Neuronal stem cell (in vitro differentiated cells): ENCODE measurements at regions not wholly inside any gene's neighbourhood (a gene's known extent, or its start where the extent isn't known, plus 50 kb on each side); places are given as distances from the start of the nearest gene placed in this dataset.
A peak's percentile ranks its signal among the peaks of the same experiment; 100 is the strongest.

ENCODE experiments used
- DNase-seq: peaks from one replicate; pipeline ENCODE4 v3.0.0-alpha.2; 2013; ENCODE audit warnings: low spot score
- H2AFZ ChIP-seq: one replicate; pipeline ENCODE4 v1.6.1; 2013; ENCODE audit warnings: mild to moderate bottlenecking, low read length, inconsistent platforms
- H2AK5ac ChIP-seq: 2 replicates; pipeline ENCODE4 v1.6.1; 2013; ENCODE audit warnings: low read depth, mild to moderate bottlenecking, inconsistent platforms, low read length, moderate library complexity, mixed read lengths
- H2BK120ac ChIP-seq: 2 replicates; pipeline ENCODE4 v1.6.1; 2013; ENCODE audit warnings: low read depth, mild to moderate bottlenecking, inconsistent platforms, low read length, moderate library complexity, mixed read lengths
- H2BK12ac ChIP-seq: one replicate; pipeline ENCODE4 v1.6.1; 2013; ENCODE audit warnings: low read length, inconsistent platforms
- H2BK15ac ChIP-seq: 2 replicates; pipeline ENCODE4 v1.6.1; 2013; ENCODE audit warnings: mild to moderate bottlenecking, low read length, inconsistent platforms, mixed read lengths
- H2BK5ac ChIP-seq: one replicate; pipeline ENCODE4 v1.6.1; 2013; ENCODE audit warnings: inconsistent platforms, mild to moderate bottlenecking, low read length, moderate library complexity
- H3K14ac ChIP-seq: one replicate; pipeline ENCODE4 v1.6.1; 2013; ENCODE audit warnings: low read length, inconsistent platforms
- H3K18ac ChIP-seq: 2 replicates; pipeline ENCODE4 v1.6.1; 2013; ENCODE audit warnings: low read length, inconsistent platforms
- H3K23ac ChIP-seq: 2 replicates; pipeline ENCODE4 v1.6.1; 2013; ENCODE audit warnings: low read depth, mild to moderate bottlenecking, mixed read lengths, low read length, inconsistent platforms; ENCODE audit not compliant: poor library complexity
- H3K27ac ChIP-seq: replicated peaks from 3 replicates; pipeline ENCODE4 v1.5.1; 2013; ENCODE audit warnings: low read length, inconsistent platforms
- H3K27me3 ChIP-seq, 3 experiments: 2 replicates each; pipeline ENCODE4 v1.6.1; 2013; ENCODE audit warnings: low read length in 3 of 3, mild to moderate bottlenecking in 2 of 3, inconsistent platforms in 1 of 3, low read depth in 1 of 3, mixed read lengths in 1 of 3, moderate library complexity in 1 of 3; ENCODE audit not compliant: control insufficient read depth in 3 of 3, insufficient read depth in 3 of 3
- H3K36me3 ChIP-seq, 2 donors: replicated peaks in 1 of 2; 2 replicates each; pipeline ENCODE4 v1.6.1; 2013; ENCODE audit warnings: low read length in 2 of 2; ENCODE audit not compliant: control insufficient read depth in 2 of 2, insufficient read depth in 2 of 2
- H3K4ac ChIP-seq: 2 replicates; pipeline ENCODE4 v1.6.1; 2013; ENCODE audit warnings: inconsistent platforms, mild to moderate bottlenecking, low read length, moderate library complexity
- H3K4me1 ChIP-seq, 2 donors: 1 replicate in 1 of 2; 2 replicates in 1 of 2; pipeline ENCODE4 v1.6.1; 2013; ENCODE audit warnings: low read length in 2 of 2, low read depth in 1 of 2; ENCODE audit not compliant: control insufficient read depth in 2 of 2, insufficient read depth in 1 of 2
- H3K4me2 ChIP-seq: one replicate; pipeline ENCODE4 v1.6.1; 2013; ENCODE audit warnings: mild to moderate bottlenecking, low read length, inconsistent platforms; ENCODE audit not compliant: insufficient read depth, poor library complexity, severe bottlenecking
- H3K4me3 ChIP-seq, 2 donors: 2 replicates each; pipeline ENCODE4 v1.5.1; 2013; ENCODE audit warnings: low read length in 2 of 2, mild to moderate bottlenecking in 2 of 2, inconsistent platforms in 1 of 2, moderate library complexity in 1 of 2
- H3K79me1 ChIP-seq: one replicate; pipeline ENCODE4 v1.6.1; 2013; ENCODE audit warnings: low read depth, mild to moderate bottlenecking, inconsistent platforms, low read length, moderate library complexity
- H3K9ac ChIP-seq: one replicate; pipeline ENCODE4 v1.6.1; 2013; ENCODE audit warnings: mild to moderate bottlenecking, low read depth, low read length, inconsistent platforms; ENCODE audit not compliant: poor library complexity
- H3K9me3 ChIP-seq, 2 donors: replicated peaks in 1 of 2; 2 replicates each; pipeline versions ENCODE3 to v1.6.1; 2013; ENCODE audit warnings: low read length in 2 of 2, mild to moderate bottlenecking in 2 of 2, inconsistent platforms in 1 of 2, low read depth in 1 of 2, mixed read lengths in 1 of 2, moderate library complexity in 1 of 2; ENCODE audit not compliant: control insufficient read depth in 2 of 2, insufficient read depth in 1 of 2
- H4K8ac ChIP-seq: one replicate; pipeline ENCODE4 v1.6.1; 2013; ENCODE audit warnings: low read depth, mild to moderate bottlenecking, inconsistent platforms, low read length, moderate library complexity
- H4K91ac ChIP-seq: one replicate; pipeline ENCODE4 v1.6.1; 2013; ENCODE audit warnings: low read length, low read depth, mild to moderate bottlenecking, inconsistent platforms; ENCODE audit not compliant: poor library complexity
- WGBS, 2 donors: extraction: QIAGEN DNeasy Blood & Tissue Kit; methylation state at CpG; one replicate each; pipeline ENCODE4 v1.1.7; 2013; ENCODE audit warnings: missing lambda C conversion rate in 2 of 2, mixed read lengths in 1 of 2; ENCODE audit not compliant: insufficient read length in 2 of 2, insufficient replicate concordance in 1 of 2; ENCODE audit errors: extremely low coverage in 2 of 2; 5-methylcytosine and 5-hydroxymethylcytosine counted together

- Histone ChIP-seq H4K8ac (no peak overlapping the region), H3K36me3 (no peaks in the 10 kb centered on the region), H3K79me1 (no peaks in the 10 kb centered on the region), H4K91ac (no peak overlapping the region), H3K27me3 (no peaks in the 10 kb centered on the region), H2BK12ac (no peak overlapping the region), H3K4me1 (peaks cover 4 to 12% of the 10 kb centered on the region in 2 donors), H2BK120ac (no peak overlapping the region), H3K4ac (no peak overlapping the region), H3K9ac (no peak overlapping the region), H3K14ac (no peak overlapping the region), H3K9me3 (peaks cover 0 to 6% of the 10 kb centered on the region in 2 donors), H3K23ac (no peak overlapping the region), H3K4me3 (no peak overlapping the region), H2AK5ac (no peak overlapping the region), H3K4me2 (no peak overlapping the region), H2BK5ac (no peak overlapping the region), H2BK15ac (no peak overlapping the region), H2AFZ (no peak overlapping the region), H3K18ac (no peak overlapping the region), H3K27ac (no peak overlapping the region)
- no peak for DNase-seq
- no CpG with 5 or more reads among the region's 6 CpGs for WGBS, 2 donors
Observed at GRCh38 chr1:184326278-184326677, 60.6 kb upstream of the C1orf21 start.

- Histone ChIP-seq H3K36me3 (no peaks in the 10 kb centered on the region), H3K18ac (no peak overlapping the region), H3K79me1 (no peaks in the 10 kb centered on the region), H2BK120ac (no peak overlapping the region), H3K27ac (no peak overlapping the region), H3K9ac (no peak overlapping the region), H2BK12ac (no peak overlapping the region), H3K4me3 (no peak overlapping the region), H4K8ac (no peak overlapping the region), H3K4me2 (no peak overlapping the region), H3K9me3 (peaks cover 0 to 6% of the 10 kb centered on the region in 2 donors), H4K91ac (no peak overlapping the region), H3K14ac (no peak overlapping the region), H2BK15ac (no peak overlapping the region), H3K4me1 (peaks cover 1 to 6% of the 10 kb centered on the region in 2 donors), H2AK5ac (no peak overlapping the region), H3K4ac (no peak overlapping the region), H2AFZ (no peak overlapping the region), H2BK5ac (no peak overlapping the region), H3K27me3 (no peaks in the 10 kb centered on the region), H3K23ac (no peak overlapping the region)
- no peak for DNase-seq
- no CpG with 5 or more reads among the region's 7 CpGs for WGBS, 2 donors
Observed at GRCh38 chr1:184329245-184329953, 57.4 kb upstream of the C1orf21 start.

GRCh38 chr1:184329962-184330868, 56.6 kb upstream of the C1orf21 start:
- no peak overlapping the region for H3K4ac ChIP-seq
- no peak overlapping the region for H2BK5ac ChIP-seq
- no peak overlapping the region for H3K4me3 ChIP-seq
- H2BK120ac ChIP-seq: no peak overlapping the region
- H2BK15ac ChIP-seq: no peak overlapping the region
- no peak overlapping the region for H2BK12ac ChIP-seq
- H3K36me3 ChIP-seq: no peaks in the 10 kb centered on the region
- no peak overlapping the region for H3K14ac ChIP-seq
- H4K91ac ChIP-seq: no peak overlapping the region
- no peak overlapping the region for H4K8ac ChIP-seq
- WGBS, 2 donors: no CpG with 5 or more reads among the region's 7 CpGs
- H3K23ac ChIP-seq: no peak overlapping the region
- H3K9me3 ChIP-seq: peaks cover 0 to 6% of the 10 kb centered on the region in 2 donors
- H3K27ac ChIP-seq: no peak overlapping the region
- H3K4me1 ChIP-seq: peaks cover 1 to 6% of the 10 kb centered on the region in 2 donors
- DNase-seq: no peak
- H2AFZ ChIP-seq: peak overlapping the region; percentile 62
- no peak overlapping the region for H3K4me2 ChIP-seq
- no peak overlapping the region for H3K9ac ChIP-seq
- H3K18ac ChIP-seq: no peak overlapping the region
- H3K79me1 ChIP-seq: no peaks in the 10 kb centered on the region
- H3K27me3 ChIP-seq: no peaks in the 10 kb centered on the region
- H2AK5ac ChIP-seq: no peak overlapping the region

GRCh38 chr1:184330875-184331274, 56.0 kb upstream of the C1orf21 start:
- H4K91ac ChIP-seq: no peak overlapping the region
- DNase-seq: no peak
- H2BK5ac ChIP-seq: no peak overlapping the region
- no peak overlapping the region for H2BK120ac ChIP-seq
- no peak overlapping the region for H3K23ac ChIP-seq
- H3K4me2 ChIP-seq: no peak overlapping the region
- H3K36me3 ChIP-seq: no peaks in the 10 kb centered on the region
- H3K4me1 ChIP-seq: peaks cover 1 to 6% of the 10 kb centered on the region in 2 donors
- no peak overlapping the region for H3K18ac ChIP-seq
- H3K27ac ChIP-seq: no peak overlapping the region
- no peak overlapping the region for H3K14ac ChIP-seq
- no peak overlapping the region for H2BK15ac ChIP-seq
- H3K4me3 ChIP-seq: no peak overlapping the region
- WGBS, 2 donors: no CpG with 5 or more reads among the region's 4 CpGs
- H2AK5ac ChIP-seq: no peak overlapping the region
- no peak overlapping the region for H2BK12ac ChIP-seq
- H4K8ac ChIP-seq: no peak overlapping the region
- H3K27me3 ChIP-seq: no peaks in the 10 kb centered on the region
- no peak overlapping the region for H3K9ac ChIP-seq
- no peak overlapping the region for H3K4ac ChIP-seq
- peak overlapping the region; percentile 62 for H2AFZ ChIP-seq
- H3K79me1 ChIP-seq: no peaks in the 10 kb centered on the region
- H3K9me3 ChIP-seq: peaks cover 0 to 6% of the 10 kb centered on the region in 2 donors
